HCT116 (cell line): ENCODE measurements at regions not wholly inside any gene's neighbourhood (a gene's known extent, or its start where the extent isn't known, plus 50 kb on each side); places are given as distances from the start of the nearest gene placed in this dataset.

ENCODE experiments used
- ATAC-seq: fragments of 200-7000 bp; cut with Tn5 transposase; 2 replicates; pipeline ENCODE4 v1.9.1; 2020; ENCODE audit warnings: mild to moderate bottlenecking, moderate library complexity
- BruUV-seq: library from RNA; stranded (reverse); fragments of 400-500 nt; replicated peaks from 2 replicates; lab custom pipeline; 2021; lab: Mats Ljungman, UMichigan
- CTCF ChIA-PET: fragments of 300-600 bp; sonication (Branson Sonifier 250); formaldehyde crosslinking; loops from one replicate; lab custom pipeline; 2021; ENCODE audit warnings: antibody characterized with exemption; lab: Charles Lee
- POLR2A ChIA-PET: fragments of 300-600, 350-600 bp; sonication (Branson Sonifier 250); formaldehyde crosslinking; loops from one replicate; lab custom pipeline; 2021; ENCODE audit warnings: antibody characterized with exemption; lab: Charles Lee
- RAD21 ChIA-PET, 2 experiments: fragments of 300-600 bp; sonication (Branson Sonifier 250); formaldehyde crosslinking; loops; one replicate each; lab custom pipeline; 2023; ENCODE audit warnings: low total read pairs in 2 of 2; ENCODE audit not compliant: uncharacterized antibody in 2 of 2, unreplicated experiment in 2 of 2, low non-redundant PET in 1 of 2; lab: Charles Lee
- DNase-seq: peaks from one replicate; pipeline ENCODE4 v3.0.0-alpha.2; 2010; ENCODE audit warnings: low read depth, low spot score
- H2AFZ ChIP-seq: fragments of 200-600 bp; shearing (Covaris generic), sonication (generic); 2 replicates; pipeline ENCODE4 v1.6.1; 2017; ENCODE audit warnings: low read depth, mixed run types, mixed read lengths, antibody characterized with exemption, low read length; ENCODE audit not compliant: poor library complexity, severe bottlenecking
- H3K27ac ChIP-seq: 2 replicates; pipeline ENCODE4 v1.5.1; 2012; ENCODE audit warnings: low read depth, low read length
- H3K27me3 ChIP-seq: fragments of 200-600 bp; sonication (generic); 2 replicates; pipeline ENCODE4 v1.6.1; 2016; ENCODE audit warnings: mixed run types, low read length, mixed read lengths; ENCODE audit not compliant: insufficient read depth
- H3K36me3 ChIP-seq, 2 experiments: fragments of 200-500 bp in 1 of 2; fragments of 200-600 bp in 1 of 2; sonication (Bioruptor generic) in 1 of 2; sonication (generic) in 1 of 2; 2 replicates each; pipeline versions ENCODE4 v1.5.1 to v1.6.1; 2014 to 2016; ENCODE audit warnings: low read length in 2 of 2, inconsistent platforms in 1 of 2, mixed read lengths in 1 of 2, mixed run types in 1 of 2; ENCODE audit not compliant: insufficient read depth in 2 of 2, control insufficient read depth in 1 of 2
- H3K4me1 ChIP-seq, 2 experiments: fragments of 200-600 bp in 1 of 2; sonication (generic) in 1 of 2; 2 replicates each; pipeline versions ENCODE4 v1.5.1 to v1.6.1; 2012 to 2017; ENCODE audit warnings: low read length in 2 of 2, inconsistent platforms in 1 of 2, mild to moderate bottlenecking in 1 of 2, mixed read lengths in 1 of 2, mixed run types in 1 of 2, moderate library complexity in 1 of 2; ENCODE audit not compliant: insufficient read depth in 2 of 2, control insufficient read depth in 1 of 2
- H3K4me2 ChIP-seq: fragments of 200-600 bp; sonication (generic); 2 replicates; pipeline ENCODE4 v1.6.1; 2017; ENCODE audit warnings: mixed run types, low read length, mixed read lengths
- H3K4me3 ChIP-seq, 2 experiments: fragments of 200-600 bp in 1 of 2; sonication (generic) in 1 of 2; replicated peaks in 1 of 2; 2 replicates each; pipeline ENCODE4 v1.5.1; 2011 to 2016; ENCODE audit warnings: low read length in 2 of 2, control low read depth in 1 of 2, low read depth in 1 of 2, mild to moderate bottlenecking in 1 of 2, mixed read lengths in 1 of 2, mixed run types in 1 of 2
- H3K79me2 ChIP-seq: fragments of 200-600 bp; sonication (generic); 2 replicates; pipeline ENCODE4 v1.6.1; 2017; ENCODE audit warnings: mild to moderate bottlenecking, mixed run types, low read length, moderate library complexity, mixed read lengths; ENCODE audit not compliant: insufficient read depth
- H3K9ac ChIP-seq: fragments of 200-600 bp; sonication (generic); 2 replicates; pipeline ENCODE4 v1.6.1; 2016; ENCODE audit warnings: low read length, mixed read lengths
- H3K9me2 ChIP-seq: fragments of 200-600 bp; sonication (generic), shearing (Covaris generic); 2 replicates; pipeline ENCODE4 v1.6.1; 2017; ENCODE audit warnings: mixed run types, mild to moderate bottlenecking, moderate library complexity; ENCODE audit not compliant: insufficient read depth
- H3K9me3 ChIP-seq, 2 experiments: fragments of 200-500 bp in 1 of 2; fragments of 200-600 bp in 1 of 2; sonication (Bioruptor generic) in 1 of 2; sonication (generic) in 1 of 2; 2 replicates each; pipeline ENCODE4 v1.6.1; 2014 to 2017; ENCODE audit warnings: low read length in 2 of 2, mixed read lengths in 2 of 2, inconsistent platforms in 1 of 2, low read depth in 1 of 2, mild to moderate bottlenecking in 1 of 2, mixed run types in 1 of 2, moderate library complexity in 1 of 2; ENCODE audit not compliant: control insufficient read depth in 1 of 2, insufficient read depth in 1 of 2
- H4K20me1 ChIP-seq: fragments of 200-600 bp; sonication (generic), shearing (Covaris generic); 2 replicates; pipeline ENCODE4 v1.6.1; 2017; ENCODE audit warnings: mixed run types, mild to moderate bottlenecking, moderate library complexity; ENCODE audit not compliant: insufficient read depth
- CBX3 ChIP-seq: IDR thresholded peaks from 2 replicates; pipeline ENCODE4 v1.6.1; 2012; ENCODE audit warnings: low read depth
- CEBPB ChIP-seq: IDR thresholded peaks from 2 replicates; pipeline ENCODE4 v1.6.1; 2012; ENCODE audit warnings: low read depth
- EZH2 ChIP-seq: fragments of 200-600 bp; sonication (generic); IDR thresholded peaks from 2 replicates; pipeline ENCODE4 v1.6.1; 2017; ENCODE audit warnings: antibody characterized with exemption, mixed run types
- JUND ChIP-seq: IDR thresholded peaks from 2 replicates; pipeline ENCODE4 v1.6.1; 2012
- POLR2A ChIP-seq: IDR thresholded peaks from 2 replicates; pipeline ENCODE4 v1.7.0; 2011; ENCODE audit warnings: borderline replicate concordance; ENCODE audit not compliant: insufficient read depth, insufficient read length; ENCODE audit errors: extremely low read depth
- POLR2AphosphoS5 ChIP-seq: IDR thresholded peaks from 2 replicates; pipeline ENCODE4 v1.6.1; 2011; ENCODE audit warnings: mild to moderate bottlenecking, low read depth, low read length, moderate library complexity
- SIN3A ChIP-seq: IDR thresholded peaks from 2 replicates; pipeline ENCODE4 v1.6.1; 2012; ENCODE audit warnings: low read depth
- SP1 ChIP-seq: IDR thresholded peaks from 2 replicates; pipeline ENCODE4 v1.6.1; 2012; ENCODE audit warnings: low read depth
- intact Hi-C: fragments of 100-400 bp; cut with micrococcal nuclease; formaldehyde crosslinking; loops from 2 replicates; pipeline ENCODE4 v1.10.0; 2022
- TF ChIP-seq, protein P1 (sequence below): IDR thresholded peaks from 2 replicates; pipeline ENCODE4 v1.6.1; 2012
- TF ChIP-seq, protein P2 (sequence below): IDR thresholded peaks from 2 replicates; pipeline ENCODE4 v1.6.1; 2012; ENCODE audit warnings: low read depth
- TF ChIP-seq, protein P3 (sequence below): IDR thresholded peaks from 2 replicates; pipeline ENCODE4 v1.6.1; 2011; ENCODE audit warnings: mild to moderate bottlenecking, low read length, moderate library complexity; ENCODE audit not compliant: insufficient replicate concordance; ENCODE audit errors: extremely low read depth
- TF ChIP-seq, protein P4 (sequence below), 3 experiments: fragments of 200-600 bp in 1 of 3; sonication (generic) in 1 of 3; IDR thresholded peaks in 2 of 3; conservative IDR thresholded peaks in 1 of 3; 2 replicates each; pipeline ENCODE4 v1.5.1; 2012 to 2017; ENCODE audit warnings: low read depth in 2 of 3, low read length in 2 of 3, antibody characterized with exemption in 1 of 3, borderline replicate concordance in 1 of 3, control low read depth in 1 of 3, mild to moderate bottlenecking in 1 of 3, mixed read lengths in 1 of 3, mixed run types in 1 of 3, moderate library complexity in 1 of 3; ENCODE audit not compliant: insufficient read depth in 1 of 3

DNA sequence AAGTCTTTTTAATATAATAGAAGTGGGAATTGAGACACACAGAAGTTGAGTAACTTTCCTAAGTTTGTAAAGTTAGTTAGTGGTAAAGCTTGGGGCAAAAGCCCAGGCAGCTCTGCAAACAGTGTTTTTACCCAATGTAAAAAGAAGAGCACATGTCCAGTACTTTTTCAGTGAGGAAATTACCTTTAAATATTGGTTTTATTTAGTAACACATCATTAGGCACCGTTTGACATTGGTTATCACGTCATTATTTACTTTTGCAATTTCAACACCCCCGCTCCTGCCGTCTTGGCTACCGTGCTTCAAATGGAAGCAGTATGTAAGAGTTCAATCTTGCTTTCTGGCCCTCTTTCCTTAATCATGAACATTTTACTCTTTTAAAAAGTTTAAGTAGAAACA lies 807.9 kb downstream of the EPHA4 start:
- intact Hi-C loops: no loop called here
- POLR2A ChIA-PET: interaction anchor here (0.6 kb wide), 1 partner anchor 11 kb away, joined by 3 read pairs; no protein-coding TSS in a partner anchor
- CTCF ChIA-PET: no interaction called here

More for the DNA sequence above, 807.9 kb downstream of the EPHA4 start:
- no peak for DNase-seq
- H3K4me3 ChIP-seq: no peak overlapping the region
- no peak overlapping the region for H2AFZ ChIP-seq
- no peak overlapping the region for H3K9ac ChIP-seq
- H3K27me3 ChIP-seq: no peaks in the 10 kb centered on the region
- H3K9me3 ChIP-seq: no peaks in the 10 kb centered on the region
- H3K4me2 ChIP-seq: no peak overlapping the region
- TF ChIP-seq, protein P1, sequence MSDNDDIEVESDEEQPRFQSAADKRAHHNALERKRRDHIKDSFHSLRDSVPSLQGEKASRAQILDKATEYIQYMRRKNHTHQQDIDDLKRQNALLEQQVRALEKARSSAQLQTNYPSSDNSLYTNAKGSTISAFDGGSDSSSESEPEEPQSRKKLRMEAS: no peak
- no peak for TF ChIP-seq CBX3
- no peak for TF ChIP-seq EZH2
- TF ChIP-seq, protein P2, sequence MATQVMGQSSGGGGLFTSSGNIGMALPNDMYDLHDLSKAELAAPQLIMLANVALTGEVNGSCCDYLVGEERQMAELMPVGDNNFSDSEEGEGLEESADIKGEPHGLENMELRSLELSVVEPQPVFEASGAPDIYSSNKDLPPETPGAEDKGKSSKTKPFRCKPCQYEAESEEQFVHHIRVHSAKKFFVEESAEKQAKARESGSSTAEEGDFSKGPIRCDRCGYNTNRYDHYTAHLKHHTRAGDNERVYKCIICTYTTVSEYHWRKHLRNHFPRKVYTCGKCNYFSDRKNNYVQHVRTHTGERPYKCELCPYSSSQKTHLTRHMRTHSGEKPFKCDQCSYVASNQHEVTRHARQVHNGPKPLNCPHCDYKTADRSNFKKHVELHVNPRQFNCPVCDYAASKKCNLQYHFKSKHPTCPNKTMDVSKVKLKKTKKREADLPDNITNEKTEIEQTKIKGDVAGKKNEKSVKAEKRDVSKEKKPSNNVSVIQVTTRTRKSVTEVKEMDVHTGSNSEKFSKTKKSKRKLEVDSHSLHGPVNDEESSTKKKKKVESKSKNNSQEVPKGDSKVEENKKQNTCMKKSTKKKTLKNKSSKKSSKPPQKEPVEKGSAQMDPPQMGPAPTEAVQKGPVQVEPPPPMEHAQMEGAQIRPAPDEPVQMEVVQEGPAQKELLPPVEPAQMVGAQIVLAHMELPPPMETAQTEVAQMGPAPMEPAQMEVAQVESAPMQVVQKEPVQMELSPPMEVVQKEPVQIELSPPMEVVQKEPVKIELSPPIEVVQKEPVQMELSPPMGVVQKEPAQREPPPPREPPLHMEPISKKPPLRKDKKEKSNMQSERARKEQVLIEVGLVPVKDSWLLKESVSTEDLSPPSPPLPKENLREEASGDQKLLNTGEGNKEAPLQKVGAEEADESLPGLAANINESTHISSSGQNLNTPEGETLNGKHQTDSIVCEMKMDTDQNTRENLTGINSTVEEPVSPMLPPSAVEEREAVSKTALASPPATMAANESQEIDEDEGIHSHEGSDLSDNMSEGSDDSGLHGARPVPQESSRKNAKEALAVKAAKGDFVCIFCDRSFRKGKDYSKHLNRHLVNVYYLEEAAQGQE: no peak
- TF ChIP-seq, protein P3, sequence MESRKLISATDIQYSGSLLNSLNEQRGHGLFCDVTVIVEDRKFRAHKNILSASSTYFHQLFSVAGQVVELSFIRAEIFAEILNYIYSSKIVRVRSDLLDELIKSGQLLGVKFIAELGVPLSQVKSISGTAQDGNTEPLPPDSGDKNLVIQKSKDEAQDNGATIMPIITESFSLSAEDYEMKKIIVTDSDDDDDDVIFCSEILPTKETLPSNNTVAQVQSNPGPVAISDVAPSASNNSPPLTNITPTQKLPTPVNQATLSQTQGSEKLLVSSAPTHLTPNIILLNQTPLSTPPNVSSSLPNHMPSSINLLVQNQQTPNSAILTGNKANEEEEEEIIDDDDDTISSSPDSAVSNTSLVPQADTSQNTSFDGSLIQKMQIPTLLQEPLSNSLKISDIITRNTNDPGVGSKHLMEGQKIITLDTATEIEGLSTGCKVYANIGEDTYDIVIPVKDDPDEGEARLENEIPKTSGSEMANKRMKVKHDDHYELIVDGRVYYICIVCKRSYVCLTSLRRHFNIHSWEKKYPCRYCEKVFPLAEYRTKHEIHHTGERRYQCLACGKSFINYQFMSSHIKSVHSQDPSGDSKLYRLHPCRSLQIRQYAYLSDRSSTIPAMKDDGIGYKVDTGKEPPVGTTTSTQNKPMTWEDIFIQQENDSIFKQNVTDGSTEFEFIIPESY: no peak
- TF ChIP-seq POLR2A: no peak
- no peak for TF ChIP-seq SIN3A
- TF ChIP-seq SP1: no peak
- no peak for TF ChIP-seq POLR2AphosphoS5
- TF ChIP-seq JUND: no peak
- TF ChIP-seq CEBPB: no peak
- TF ChIP-seq, protein P4, sequence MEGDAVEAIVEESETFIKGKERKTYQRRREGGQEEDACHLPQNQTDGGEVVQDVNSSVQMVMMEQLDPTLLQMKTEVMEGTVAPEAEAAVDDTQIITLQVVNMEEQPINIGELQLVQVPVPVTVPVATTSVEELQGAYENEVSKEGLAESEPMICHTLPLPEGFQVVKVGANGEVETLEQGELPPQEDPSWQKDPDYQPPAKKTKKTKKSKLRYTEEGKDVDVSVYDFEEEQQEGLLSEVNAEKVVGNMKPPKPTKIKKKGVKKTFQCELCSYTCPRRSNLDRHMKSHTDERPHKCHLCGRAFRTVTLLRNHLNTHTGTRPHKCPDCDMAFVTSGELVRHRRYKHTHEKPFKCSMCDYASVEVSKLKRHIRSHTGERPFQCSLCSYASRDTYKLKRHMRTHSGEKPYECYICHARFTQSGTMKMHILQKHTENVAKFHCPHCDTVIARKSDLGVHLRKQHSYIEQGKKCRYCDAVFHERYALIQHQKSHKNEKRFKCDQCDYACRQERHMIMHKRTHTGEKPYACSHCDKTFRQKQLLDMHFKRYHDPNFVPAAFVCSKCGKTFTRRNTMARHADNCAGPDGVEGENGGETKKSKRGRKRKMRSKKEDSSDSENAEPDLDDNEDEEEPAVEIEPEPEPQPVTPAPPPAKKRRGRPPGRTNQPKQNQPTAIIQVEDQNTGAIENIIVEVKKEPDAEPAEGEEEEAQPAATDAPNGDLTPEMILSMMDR (IDR thresholded peaks at IDR 0.05 in 2 of 3, conservative IDR thresholded peaks at IDR 0.05 in 1 of 3; ENCODE audit: borderline replicate concordance in 1 of 3, insufficient read depth in 1 of 3, low read depth in 2 of 3, low read length in 2 of 3): no peak
- RAD21 ChIA-PET: no interaction called here
- no peaks in the 10 kb centered on the region for H4K20me1 ChIP-seq
- no peaks in the 10 kb centered on the region for H3K36me3 ChIP-seq
- no peaks in the 10 kb centered on the region for H3K4me1 ChIP-seq
- BruUV-seq: no TSS peak
- ATAC-seq: no peak
- H3K79me2 ChIP-seq: no peaks in the 10 kb centered on the region
- 0 out of 2 replicates have a peak, but pooled peaks cover 3% of the 10 kb centered on the region for H3K9me2 ChIP-seq
- H3K27ac ChIP-seq: no peak overlapping the region
